ENCODE measurements at regions not wholly inside any gene's neighbourhood (a gene's known extent, or its start where the extent isn't known, plus 50 kb on each side); places are given as distances from the start of the nearest gene placed in this dataset.

GRCh38 chr6:6709106-6709505 lies 120.6 kb downstream of the LY86 start:
- ChIA-PET POLR2A (no interaction called here), CTCF (interaction anchor here (0.7 to 1.3 kb wide), 2 partner anchors 12 to 535 kb away, joined by 3 to 5 read pairs; no protein-coding TSS in a partner anchor)
- no peak overlapping the region for H3K27ac ChIP-seq (ENCODE audit: extremely low read depth, low read depth, low read length)
- no peaks in the 10 kb centered on the region for H3K36me3 ChIP-seq (ENCODE audit: control insufficient read depth in 2 of 2, insufficient read depth in 1 of 2, low read length in 2 of 2)
- TF ChIP-seq ZNF214 (tag by site-specific recombination; IDR thresholded peaks at IDR 0.05; ENCODE audit: borderline replicate concordance) (no peak), YY1 (tag by site-specific recombination; IDR thresholded peaks at IDR 0.05) (no peak), ZNF707 (tag by site-specific recombination; IDR thresholded peaks at IDR 0.05) (no peak), ZNF830 (tag by site-specific recombination; IDR thresholded peaks at IDR 0.05; ENCODE audit: low read depth) (no peak), ZBTB21 (tag by site-specific recombination; IDR thresholded peaks at IDR 0.05) (no peak), ZNF629 (tag by site-specific recombination; IDR thresholded peaks at IDR 0.05) (no peak)
- H3K9me3 ChIP-seq (ENCODE audit: control insufficient read depth, insufficient read depth, low read depth, low read length) = no peaks in the 10 kb centered on the region
- H3K4me1 ChIP-seq (ENCODE audit: control insufficient read depth, insufficient read depth, low read length) = no peaks in the 10 kb centered on the region; the same call in 1 of the 2 replicates
- no peak overlapping the region for H3K4me3 ChIP-seq (ENCODE audit: low read depth, low read length)

DNA sequence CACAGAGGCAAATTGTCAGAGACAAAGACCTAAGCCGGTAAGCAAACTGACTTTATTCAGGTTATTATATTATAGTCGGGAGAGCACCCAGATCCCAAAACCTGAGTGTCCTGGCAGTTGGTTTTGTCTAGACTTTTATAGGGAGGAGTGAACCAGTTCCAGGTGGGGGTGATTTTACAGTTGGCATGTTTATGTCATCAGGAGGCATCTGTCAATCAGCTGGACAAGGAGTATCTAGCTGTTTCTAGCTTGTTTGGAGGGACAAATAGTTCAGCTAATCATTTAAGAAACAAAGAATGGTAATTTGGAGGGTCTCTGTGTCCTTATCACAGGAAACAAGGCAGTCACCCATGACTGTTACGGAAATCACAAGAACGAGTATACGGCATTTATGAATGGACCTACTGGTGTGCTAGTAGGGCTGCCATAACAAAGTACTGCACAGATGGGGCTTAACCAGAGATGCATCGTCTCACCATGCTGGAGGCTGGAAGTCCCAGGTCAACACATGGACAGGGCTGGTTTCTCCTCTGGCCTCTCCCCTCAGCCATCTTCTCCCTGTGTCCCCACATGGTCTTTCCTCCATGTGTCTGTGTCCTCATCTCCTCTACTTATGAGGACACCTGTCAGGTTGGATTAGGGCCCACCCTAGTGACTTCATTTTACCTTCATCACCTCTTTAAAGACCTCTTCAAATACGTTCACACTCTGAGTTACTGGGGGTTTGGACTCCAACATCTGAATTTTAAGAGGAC lies 122.7 kb downstream of the LY86 start:
- TF ChIP-seq, protein P1, sequence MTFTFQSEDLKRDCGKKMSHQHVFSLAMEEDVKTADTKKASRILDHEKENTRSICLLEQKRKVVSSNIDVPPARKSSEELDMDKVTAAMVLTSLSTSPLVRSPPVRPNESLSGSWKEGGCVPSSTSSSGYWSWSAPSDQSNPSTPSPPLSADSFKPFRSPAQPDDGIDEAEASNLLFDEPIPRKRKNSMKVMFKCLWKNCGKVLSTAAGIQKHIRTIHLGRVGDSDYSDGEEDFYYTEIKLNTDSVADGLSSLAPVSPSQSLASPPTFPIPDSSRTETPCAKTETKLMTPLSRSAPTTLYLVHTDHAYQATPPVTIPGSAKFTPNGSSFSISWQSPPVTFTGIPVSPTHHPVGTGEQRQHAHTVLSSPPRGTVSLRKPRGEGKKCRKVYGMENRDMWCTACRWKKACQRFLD (tag by site-specific recombination; IDR thresholded peaks at IDR 0.05) = no peak
- TF ChIP-seq ZNF664 (tag by site-specific recombination; IDR thresholded peaks at IDR 0.05) (no peak), KLF17 (tag by site-specific recombination; IDR thresholded peaks at IDR 0.05) (no peak), ZNF561 (tag by site-specific recombination; IDR thresholded peaks at IDR 0.05; ENCODE audit: borderline replicate concordance) (no peak), MYNN (tag by site-specific recombination; IDR thresholded peaks at IDR 0.05; ENCODE audit: borderline replicate concordance) (no peak)
- H3K4me1 ChIP-seq (ENCODE audit: control insufficient read depth, insufficient read depth, low read length) = no peaks in the 10 kb centered on the region; the same call in 1 of the 2 replicates
- no peak overlapping the region for H3K27ac ChIP-seq (ENCODE audit: extremely low read depth, low read depth, low read length)
- no peaks in the 10 kb centered on the region for H3K9me3 ChIP-seq (ENCODE audit: control insufficient read depth, insufficient read depth, low read depth, low read length)
- H3K4me3 ChIP-seq (ENCODE audit: low read depth, low read length) = no peak overlapping the region
- no peaks in the 10 kb centered on the region for H3K36me3 ChIP-seq (ENCODE audit: control insufficient read depth in 2 of 2, insufficient read depth in 1 of 2, low read length in 2 of 2)
- ChIA-PET CTCF (interaction anchor here (0.9 to 1.8 kb wide), 3 partner anchors 13 to 18 kb away, joined by 3 to 10 read pairs (median 5); no protein-coding TSS in a partner anchor), POLR2A (no interaction called here)

DNA sequence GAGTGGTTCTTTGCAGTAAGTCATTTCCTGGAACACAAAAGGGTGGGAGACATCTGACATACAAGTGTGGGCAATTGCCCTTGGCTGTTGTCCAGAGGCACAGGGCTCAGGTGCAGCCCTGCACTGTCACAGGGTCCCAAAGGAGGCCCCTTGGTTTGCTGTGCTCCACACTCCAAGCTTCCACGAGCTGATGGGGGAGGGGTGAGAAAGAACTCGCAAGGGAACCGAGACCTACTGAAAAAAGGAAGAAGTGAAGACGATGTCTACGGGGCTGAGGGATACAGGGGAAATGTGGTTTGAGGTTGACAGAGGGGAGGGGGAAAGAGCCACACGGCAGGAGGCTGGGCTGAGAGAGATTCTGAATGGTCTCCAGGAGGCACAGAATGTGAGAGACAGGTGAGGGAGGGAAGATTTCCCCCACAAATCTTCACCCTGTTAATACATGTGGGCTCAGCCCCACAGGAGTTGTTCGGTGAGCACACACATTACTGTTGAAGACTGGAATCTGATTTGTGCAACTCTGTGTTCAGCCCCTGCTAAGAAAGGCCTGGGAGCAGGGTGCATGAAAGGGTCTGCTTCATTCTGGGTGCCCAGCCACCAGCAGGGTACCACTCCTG lies 123.4 kb downstream of the LY86 start:
- no peak for TF ChIP-seq TRIM28 (IDR thresholded peaks at IDR 0.05; ENCODE audit: borderline replicate concordance, low read length)
- TF ChIP-seq ZNF16 (tag by site-specific recombination; IDR thresholded peaks at IDR 0.05; ENCODE audit: low read depth) = no peak
- TF ChIP-seq, protein P2, sequence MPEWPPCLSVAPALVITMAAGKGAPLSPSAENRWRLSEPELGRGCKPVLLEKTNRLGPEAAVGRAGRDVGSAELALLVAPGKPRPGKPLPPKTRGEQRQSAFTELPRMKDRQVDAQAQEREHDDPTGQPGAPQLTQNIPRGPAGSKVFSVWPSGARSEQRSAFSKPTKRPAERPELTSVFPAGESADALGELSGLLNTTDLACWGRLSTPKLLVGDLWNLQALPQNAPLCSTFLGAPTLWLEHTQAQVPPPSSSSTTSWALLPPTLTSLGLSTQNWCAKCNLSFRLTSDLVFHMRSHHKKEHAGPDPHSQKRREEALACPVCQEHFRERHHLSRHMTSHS (tag by site-specific recombination; IDR thresholded peaks at IDR 0.05) = no peak
- TF ChIP-seq ZNF350 (tag by site-specific recombination; IDR thresholded peaks at IDR 0.05) = no peak
- no peak for TF ChIP-seq ZNF621 (tag by site-specific recombination; IDR thresholded peaks at IDR 0.05)
- no peak for TF ChIP-seq SP7 (tag by site-specific recombination; IDR thresholded peaks at IDR 0.05)
- TF ChIP-seq ZBTB11 (tag by site-specific recombination; conservative IDR thresholded peaks at IDR 0.05; ENCODE audit: low read depth) = no peak
- no peak for TF ChIP-seq HOXD13 (CRISPR knock-in tag; IDR thresholded peaks at IDR 0.05; ENCODE audit: borderline replicate concordance)
- TF ChIP-seq, protein P3, sequence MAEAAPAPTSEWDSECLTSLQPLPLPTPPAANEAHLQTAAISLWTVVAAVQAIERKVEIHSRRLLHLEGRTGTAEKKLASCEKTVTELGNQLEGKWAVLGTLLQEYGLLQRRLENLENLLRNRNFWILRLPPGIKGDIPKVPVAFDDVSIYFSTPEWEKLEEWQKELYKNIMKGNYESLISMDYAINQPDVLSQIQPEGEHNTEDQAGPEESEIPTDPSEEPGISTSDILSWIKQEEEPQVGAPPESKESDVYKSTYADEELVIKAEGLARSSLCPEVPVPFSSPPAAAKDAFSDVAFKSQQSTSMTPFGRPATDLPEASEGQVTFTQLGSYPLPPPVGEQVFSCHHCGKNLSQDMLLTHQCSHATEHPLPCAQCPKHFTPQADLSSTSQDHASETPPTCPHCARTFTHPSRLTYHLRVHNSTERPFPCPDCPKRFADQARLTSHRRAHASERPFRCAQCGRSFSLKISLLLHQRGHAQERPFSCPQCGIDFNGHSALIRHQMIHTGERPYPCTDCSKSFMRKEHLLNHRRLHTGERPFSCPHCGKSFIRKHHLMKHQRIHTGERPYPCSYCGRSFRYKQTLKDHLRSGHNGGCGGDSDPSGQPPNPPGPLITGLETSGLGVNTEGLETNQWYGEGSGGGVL (tag by site-specific recombination; IDR thresholded peaks at IDR 0.05) = no peak
- H3K27ac ChIP-seq (ENCODE audit: extremely low read depth, low read depth, low read length) = no peak overlapping the region
- ChIA-PET POLR2A (no interaction called here), CTCF (interaction anchor here (0.6 to 1.8 kb wide), 2 partner anchors 15 to 539 kb away, joined by 3 to 10 read pairs; no protein-coding TSS in a partner anchor)
- no peaks in the 10 kb centered on the region for H3K9me3 ChIP-seq (ENCODE audit: control insufficient read depth, insufficient read depth, low read depth, low read length)
- H3K36me3 ChIP-seq (ENCODE audit: control insufficient read depth in 2 of 2, insufficient read depth in 1 of 2, low read length in 2 of 2) = no peaks in the 10 kb centered on the region
- H3K4me3 ChIP-seq (ENCODE audit: low read depth, low read length) = no peak overlapping the region
- H3K4me1 ChIP-seq (ENCODE audit: control insufficient read depth, insufficient read depth, low read length) = no peaks in the 10 kb centered on the region; the same call in 1 of the 2 replicates

All from HEK293 (cell line).